GM11168 (cell line): ENCODE measurements at regions not wholly inside any gene's neighbourhood (a gene's known extent, or its start where the extent isn't known, plus 50 kb on each side); places are given as distances from the start of the nearest gene placed in this dataset.
"Not testable (repeated sequence)": the region's sequence is repeated elsewhere in the genome, so short reads cannot be mapped to it uniquely, and the experiment has no call there.

Source experiments
- in situ Hi-C: fragments of 300-500 bp; cut with MboI; formaldehyde crosslinking; loops from one replicate; pipeline ENCODE4 v1.12.0; 2022; ENCODE audit warnings: low sequenced_read_pairs; ENCODE audit not compliant: unreplicated experiment

- in situ Hi-C loops, result no loop called here
Observed at GRCh38 chr10:56116684-56117083, 244.4 kb downstream of the ZWINT start.

- in situ Hi-C loops, result no loop called here
Observed at GRCh38 chr10:56109454-56109853, 251.6 kb downstream of the ZWINT start.

GRCh38 chr10:56104923-56105322, 256.1 kb downstream of the ZWINT start:
- in situ Hi-C loops, result no loop called here

GRCh38 chr10:56104487-56104886, 256.6 kb downstream of the ZWINT start:
- in situ Hi-C loops, result no loop called here

- in situ Hi-C loops, result no loop called here
Observed at GRCh38 chr10:56096226-56096517, 264.9 kb downstream of the ZWINT start.

GRCh38 chr10:56095506-56096225, 265.4 kb downstream of the ZWINT start:
- in situ Hi-C loops, result no loop called here

GRCh38 chr10:56093645-56094044, 267.4 kb downstream of the ZWINT start:
- in situ Hi-C loops, result not testable (repeated sequence)

- in situ Hi-C loops, result no loop called here
Observed at GRCh38 chr10:56091872-56092271, 269.2 kb downstream of the ZWINT start.

GRCh38 chr10:56090914-56091540, 270.0 kb downstream of the ZWINT start:
- in situ Hi-C loops, result no loop called here

GRCh38 chr10:56085406-56086122, 275.5 kb downstream of the ZWINT start:
- in situ Hi-C loops, result no loop called here

- in situ Hi-C loops, result no loop called here
Observed at GRCh38 chr10:56082169-56082568, 278.9 kb downstream of the ZWINT start.

- in situ Hi-C loops, result no loop called here
Observed at GRCh38 chr10:56068473-56069263, 292.4 kb downstream of the ZWINT start.

GRCh38 chr10:56068040-56068439, 293.0 kb downstream of the ZWINT start:
- in situ Hi-C loops, result no loop called here

- in situ Hi-C loops, result no loop called here
Observed at GRCh38 chr10:56063642-56064041, 297.4 kb downstream of the ZWINT start.

GRCh38 chr10:56057860-56058259, 303.2 kb downstream of the ZWINT start:
- in situ Hi-C loops, result no loop called here

- in situ Hi-C loops, result no loop called here
Observed at GRCh38 chr10:56035489-56035888, 325.6 kb downstream of the ZWINT start.

- in situ Hi-C loops, result no loop called here
Observed at GRCh38 chr10:56028298-56029132, 332.5 kb downstream of the ZWINT start.

GRCh38 chr10:56012101-56012500, 349.0 kb downstream of the ZWINT start:
- in situ Hi-C loops, result no loop called here

- in situ Hi-C loops, result no loop called here
Observed at GRCh38 chr10:56003555-56003954, 357.5 kb downstream of the ZWINT start.

GRCh38 chr10:55989188-55989587, 371.9 kb downstream of the ZWINT start:
- in situ Hi-C loops, result no loop called here
